Stimulated activated naive CD8-positive, alpha-beta T cell treated with anti-CD3 and anti-CD28 coated beads, Interleukin-15, amount 100 ng/mL, for 72 hours (primary cell): ENCODE measurements at regions not wholly inside any gene's neighbourhood (a gene's known extent, or its start where the extent isn't known, plus 50 kb on each side); places are given as distances from the start of the nearest gene placed in this dataset.

ENCODE experiments used
- ATAC-seq: fragments of 150-1000 bp; cut with Tn5 transposase; 2 replicates; pipeline ENCODE4 v1.10.0; 2021; ENCODE audit warnings: mild to moderate bottlenecking, moderate library complexity
- DNase-seq, 2 donors: peaks; one replicate each; pipeline ENCODE4 v3.0.0; 2021 to 2022
- H3K27ac Mint-ChIP-seq, 2 donors: one replicate each; pipeline ENCODE4 v1.8.0; 2022; ENCODE audit warnings: mild to moderate bottlenecking in 2 of 2, mixed read lengths in 2 of 2, moderate library complexity in 2 of 2
- H3K27me3 Mint-ChIP-seq: one replicate; pipeline ENCODE4 v1.8.0; 2022; ENCODE audit warnings: mixed read lengths
- H3K4me1 Mint-ChIP-seq: one replicate; pipeline ENCODE4 v1.8.0; 2022; ENCODE audit warnings: mild to moderate bottlenecking, mixed read lengths
- H3K4me3 Mint-ChIP-seq, 2 donors: one replicate each; pipeline ENCODE4 v1.8.0; 2022; ENCODE audit warnings: mild to moderate bottlenecking in 2 of 2, mixed read lengths in 2 of 2, moderate library complexity in 1 of 2
- H3K9me3 Mint-ChIP-seq, 2 donors: one replicate each; pipeline ENCODE4 v1.8.0; 2022; ENCODE audit warnings: mixed read lengths in 2 of 2

DNA sequence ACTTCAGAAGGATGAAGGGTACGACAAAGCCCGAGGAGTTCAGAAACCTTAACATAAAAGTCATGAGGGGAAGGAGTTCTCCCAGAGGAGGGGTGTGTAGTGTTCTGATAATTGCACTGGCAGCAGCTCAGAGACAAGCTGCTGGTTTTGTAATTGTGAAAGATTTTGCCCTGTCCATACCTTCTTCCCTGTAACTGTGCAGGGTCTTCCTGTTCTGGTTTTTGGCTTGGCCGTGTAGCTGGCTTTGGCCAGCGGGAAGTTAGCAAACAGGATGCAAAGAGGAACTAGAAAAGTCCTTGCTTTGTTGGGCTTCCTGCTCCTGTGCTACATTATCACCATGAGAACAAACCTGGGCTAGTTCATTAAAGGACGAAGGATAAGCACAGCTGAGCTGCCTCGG, 160.8 kb downstream of the LPIN1 start:
- DNase-seq (no peak), ATAC-seq (no peak)
- Mint-ChIP-seq H3K27ac (peak overlapping the region in 1 of 2 donors; percentile 9), H3K9me3 (peaks cover 1% of the 10 kb centered on the region in 2 donors), H3K4me3 (no peak overlapping the region), H3K27me3 (no peaks in the 10 kb centered on the region), H3K4me1 (no peaks in the 10 kb centered on the region)

DNA sequence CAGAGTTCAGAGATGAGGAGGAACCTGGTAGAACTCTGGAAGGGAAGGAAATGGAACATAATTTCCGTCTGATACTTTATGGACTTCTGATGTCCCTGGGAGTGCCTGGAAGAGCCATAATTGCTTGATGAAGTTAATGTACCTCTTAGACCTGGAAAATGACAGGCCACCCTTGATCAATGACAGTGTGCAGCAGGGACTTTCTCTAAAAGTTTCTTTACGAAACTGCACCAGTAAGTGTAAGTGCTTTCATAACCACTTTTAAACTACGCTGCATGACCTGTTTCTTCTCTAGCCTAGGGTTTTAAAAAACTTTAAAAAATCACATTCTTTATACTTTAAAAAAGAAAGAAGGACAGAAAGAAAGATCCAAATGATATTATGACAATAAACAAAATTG, 164.5 kb downstream of the LPIN1 start:
- Mint-ChIP-seq H3K27me3 (no peaks in the 10 kb centered on the region), H3K4me1 (no peaks in the 10 kb centered on the region), H3K4me3 (no peak overlapping the region), H3K27ac (no peak overlapping the region), H3K9me3 (peaks cover 8 to 18% of the 10 kb centered on the region in 2 donors)
- no peak for DNase-seq
- ATAC-seq: no peak

DNA sequence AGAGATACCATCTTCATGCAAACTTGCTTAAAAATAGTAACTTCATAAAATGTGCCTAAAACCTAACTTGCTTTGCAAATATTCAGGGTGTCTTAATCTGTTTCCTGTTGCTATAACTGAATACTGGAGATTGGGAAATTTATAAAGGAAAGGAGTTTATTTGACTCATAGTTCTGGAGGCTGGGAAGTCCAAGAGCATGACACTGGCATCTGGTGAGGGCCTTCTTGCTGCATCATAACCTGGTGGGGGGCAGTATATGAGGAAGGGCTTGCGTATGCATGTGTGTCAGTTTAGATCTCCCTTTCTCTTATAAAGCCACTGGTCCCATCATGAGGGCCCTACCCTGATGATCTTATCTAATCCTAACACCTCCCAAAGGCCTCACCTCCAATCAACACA, 166.5 kb downstream of the LPIN1 start:
- DNase-seq: no peak
- Mint-ChIP-seq H3K4me3 (no peak overlapping the region), H3K4me1 (no peaks in the 10 kb centered on the region), H3K27ac (no peak overlapping the region), H3K27me3 (peaks cover 7% of the 10 kb centered on the region), H3K9me3 (peaks cover 8 to 18% of the 10 kb centered on the region in 2 donors)
- ATAC-seq: no peak

DNA sequence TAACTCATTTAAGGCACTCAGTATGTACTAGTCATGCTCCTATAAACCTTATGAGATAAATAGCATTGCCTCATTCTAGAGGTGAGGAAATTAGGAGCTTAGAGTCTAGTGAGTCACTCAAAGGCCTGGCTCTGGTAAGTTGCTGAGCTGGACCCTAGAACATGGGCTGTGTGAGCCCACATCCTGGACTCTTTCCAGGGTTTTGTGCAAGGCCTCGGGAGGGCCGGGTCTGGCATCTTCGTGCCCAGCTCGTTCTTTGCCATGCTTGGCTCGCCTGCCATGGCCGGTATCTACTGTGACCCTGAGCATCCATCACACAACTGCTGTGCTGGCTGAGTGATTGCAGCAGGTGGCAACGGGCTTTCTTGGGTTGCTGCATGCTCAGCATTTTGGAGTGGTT, 168.0 kb downstream of the LPIN1 start:
- ATAC-seq (no peak), DNase-seq (no peak)
- peaks cover 8 to 18% of the 10 kb centered on the region in 2 donors for H3K9me3 Mint-ChIP-seq
- no peaks in the 10 kb centered on the region for H3K4me1 Mint-ChIP-seq
- H3K4me3 Mint-ChIP-seq: no peak overlapping the region
- H3K27me3 Mint-ChIP-seq: peaks cover 7% of the 10 kb centered on the region
- no peak overlapping the region for H3K27ac Mint-ChIP-seq

DNA sequence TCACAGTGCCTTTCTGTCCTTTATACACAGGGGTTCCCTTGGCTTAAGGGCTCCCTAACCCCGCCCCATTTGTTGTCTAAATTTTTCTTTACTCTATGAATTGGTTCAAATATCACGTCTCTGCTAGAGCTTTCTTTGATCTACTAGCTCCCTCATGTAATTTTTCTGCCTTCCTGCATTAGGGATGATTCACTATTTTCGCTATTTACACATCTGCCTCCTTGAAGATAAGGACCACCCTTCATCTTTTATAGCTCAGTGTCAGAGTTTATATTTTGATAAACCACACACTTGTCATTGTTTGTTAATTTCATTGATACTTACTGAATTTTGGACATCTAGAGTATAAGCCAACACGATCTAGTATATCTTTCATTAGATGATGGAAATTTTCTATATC, 169.2 kb downstream of the LPIN1 start:
- Mint-ChIP-seq H3K27me3 (peaks cover 7% of the 10 kb centered on the region), H3K9me3 (peaks cover 8 to 18% of the 10 kb centered on the region in 2 donors), H3K4me3 (no peak overlapping the region), H3K4me1 (no peaks in the 10 kb centered on the region), H3K27ac (no peak overlapping the region)
- no peak for ATAC-seq
- DNase-seq: no peak

DNA sequence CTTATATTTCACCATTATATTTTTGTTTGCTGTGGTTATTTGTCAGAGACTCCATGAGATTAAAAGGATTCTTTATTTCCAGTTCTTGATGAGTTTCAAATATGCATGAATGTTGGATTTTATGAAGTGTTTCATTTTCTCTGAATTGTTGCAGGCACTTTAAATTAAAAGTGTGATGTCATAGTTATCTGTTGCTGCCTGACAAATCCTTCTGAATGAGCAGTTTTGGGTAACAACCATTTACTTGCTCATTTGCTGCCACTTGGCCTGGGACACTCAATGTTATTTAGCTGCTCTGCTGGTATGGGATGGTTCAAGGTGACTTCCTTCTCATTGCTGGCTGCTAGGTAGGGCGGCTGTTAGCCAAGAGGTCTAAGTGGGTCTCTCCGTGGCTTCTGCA, 173.5 kb downstream of the LPIN1 start:
- Mint-ChIP-seq H3K27ac (no peak overlapping the region), H3K9me3 (no peaks in the 10 kb centered on the region), H3K27me3 (peaks cover 7% of the 10 kb centered on the region), H3K4me3 (no peak overlapping the region), H3K4me1 (no peaks in the 10 kb centered on the region)
- DNase-seq (no peak), ATAC-seq (no peak)

DNA sequence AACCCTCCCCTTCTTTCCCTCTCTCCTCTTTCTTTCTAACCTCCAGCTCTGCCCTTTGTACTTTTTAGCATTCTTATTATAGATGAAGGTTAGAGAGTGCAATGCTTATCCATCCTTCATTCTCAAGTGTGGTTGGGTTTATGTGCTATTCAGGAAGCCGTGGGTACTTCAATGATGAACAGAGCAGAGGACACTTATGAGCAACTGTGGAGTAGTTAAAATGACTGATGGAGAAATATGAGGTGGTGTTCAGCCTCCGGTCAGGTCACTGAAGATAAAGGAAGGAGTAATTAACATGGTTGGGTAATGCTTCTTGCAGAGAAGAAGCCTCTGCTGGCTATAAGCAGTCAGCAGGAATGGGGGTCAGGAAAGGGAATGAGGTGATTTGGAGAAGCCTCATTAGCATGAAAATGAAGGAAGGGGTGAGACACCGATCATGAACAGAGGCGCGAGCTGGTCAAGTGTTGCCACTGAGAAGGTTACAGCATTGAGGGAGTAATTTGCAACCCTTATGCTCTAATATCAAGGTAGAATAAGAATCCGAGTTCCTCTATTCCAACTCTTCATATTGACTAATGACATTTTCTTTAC, 174.7 kb downstream of the LPIN1 start:
- H3K27ac Mint-ChIP-seq: no peak overlapping the region
- ATAC-seq: no peak
- DNase-seq: no peak
- H3K4me1 Mint-ChIP-seq: no peaks in the 10 kb centered on the region
- H3K27me3 Mint-ChIP-seq: peaks cover 7% of the 10 kb centered on the region
- H3K9me3 Mint-ChIP-seq: no peaks in the 10 kb centered on the region
- H3K4me3 Mint-ChIP-seq: no peak overlapping the region

DNA sequence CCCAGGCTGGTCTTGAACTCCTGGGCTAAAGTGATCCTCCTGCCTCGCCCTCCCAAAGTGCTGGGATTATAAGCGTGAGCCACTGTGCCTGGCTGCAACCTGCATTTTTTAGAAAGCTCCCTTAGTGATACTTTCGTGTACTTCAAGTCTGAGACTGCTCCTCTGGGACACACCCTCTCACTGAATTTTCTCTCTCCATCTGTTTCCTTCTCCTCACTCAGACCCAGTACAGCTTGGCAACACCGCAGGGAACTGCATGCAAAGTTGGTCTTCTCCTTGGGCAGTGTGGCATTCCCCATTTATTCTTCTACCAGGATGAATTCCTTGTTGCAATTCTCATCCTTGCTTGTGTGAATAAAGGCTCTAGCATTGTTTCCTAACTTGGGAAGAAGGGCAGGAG, 175.9 kb downstream of the LPIN1 start:
- Mint-ChIP-seq H3K27ac (no peak overlapping the region), H3K9me3 (no peaks in the 10 kb centered on the region), H3K4me3 (no peak overlapping the region), H3K4me1 (no peaks in the 10 kb centered on the region), H3K27me3 (peaks cover under 1% of the 10 kb centered on the region)
- no peak for ATAC-seq
- no peak for DNase-seq

DNA sequence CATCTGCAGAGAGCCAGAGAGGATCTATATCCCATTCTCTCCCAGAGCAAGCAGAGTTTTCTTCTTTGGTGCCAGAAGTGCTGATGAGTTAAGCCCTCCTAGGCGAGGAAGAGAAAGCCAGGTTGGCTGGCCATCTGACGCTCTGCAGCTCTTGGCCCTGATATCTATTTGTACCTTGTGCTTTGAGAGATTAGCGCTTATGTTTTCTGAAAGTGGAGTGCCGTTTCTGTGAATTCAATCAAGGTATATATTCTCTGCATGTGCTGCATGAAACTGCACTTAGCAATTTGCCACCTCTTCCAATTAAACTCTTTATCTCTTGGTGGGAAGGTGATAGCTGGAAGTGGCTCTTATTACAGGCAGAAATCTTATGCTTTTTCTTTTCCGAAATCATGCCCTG, 177.5 kb downstream of the LPIN1 start:
- no peaks in the 10 kb centered on the region for H3K9me3 Mint-ChIP-seq
- peaks cover 11% of the 10 kb centered on the region for H3K27me3 Mint-ChIP-seq
- DNase-seq: no peak
- H3K4me3 Mint-ChIP-seq: no peak overlapping the region
- H3K4me1 Mint-ChIP-seq: no peaks in the 10 kb centered on the region
- H3K27ac Mint-ChIP-seq: no peak overlapping the region
- no peak for ATAC-seq

DNA sequence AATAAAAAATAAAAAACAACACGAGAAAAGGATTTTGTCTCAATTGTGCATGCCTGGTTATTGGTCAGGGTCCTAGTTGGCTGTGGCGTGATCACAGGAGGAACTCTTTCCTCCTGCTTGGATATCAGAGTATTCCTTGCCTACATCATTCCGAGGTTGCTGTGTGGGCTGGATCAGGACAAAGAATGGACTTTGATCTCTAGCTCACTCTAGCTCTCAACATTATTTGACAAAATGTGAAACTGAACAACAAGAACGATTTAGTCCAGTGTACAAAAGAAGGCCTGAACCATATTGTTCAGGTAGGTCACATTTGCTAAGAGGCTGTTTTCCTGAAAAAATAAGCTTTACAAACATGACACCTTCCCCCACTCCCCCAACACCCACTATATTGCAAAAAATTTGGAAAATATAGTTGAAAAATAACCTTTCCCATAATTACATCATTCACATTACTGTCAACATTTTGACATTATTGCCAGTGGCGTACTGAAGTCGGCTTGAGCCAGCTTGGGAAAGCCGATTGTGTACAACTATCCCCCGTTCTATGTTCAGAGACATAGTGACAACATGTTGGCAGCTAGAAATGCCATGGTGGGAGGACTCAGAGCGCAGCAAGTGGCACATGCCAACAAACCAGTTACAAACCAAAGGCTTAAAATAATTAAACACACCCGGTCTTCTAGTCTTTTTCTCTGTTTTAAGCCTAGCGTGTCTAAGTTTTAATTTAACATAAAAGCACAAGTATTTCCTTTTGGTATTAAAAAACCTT, 179.0 kb downstream of the LPIN1 start:
- Mint-ChIP-seq H3K9me3 (no peaks in the 10 kb centered on the region), H3K4me3 (no peak overlapping the region), H3K27me3 (peaks cover 11% of the 10 kb centered on the region), H3K4me1 (peaks cover 5% of the 10 kb centered on the region), H3K27ac (no peak overlapping the region)
- DNase-seq (no peak), ATAC-seq (no peak)

DNA sequence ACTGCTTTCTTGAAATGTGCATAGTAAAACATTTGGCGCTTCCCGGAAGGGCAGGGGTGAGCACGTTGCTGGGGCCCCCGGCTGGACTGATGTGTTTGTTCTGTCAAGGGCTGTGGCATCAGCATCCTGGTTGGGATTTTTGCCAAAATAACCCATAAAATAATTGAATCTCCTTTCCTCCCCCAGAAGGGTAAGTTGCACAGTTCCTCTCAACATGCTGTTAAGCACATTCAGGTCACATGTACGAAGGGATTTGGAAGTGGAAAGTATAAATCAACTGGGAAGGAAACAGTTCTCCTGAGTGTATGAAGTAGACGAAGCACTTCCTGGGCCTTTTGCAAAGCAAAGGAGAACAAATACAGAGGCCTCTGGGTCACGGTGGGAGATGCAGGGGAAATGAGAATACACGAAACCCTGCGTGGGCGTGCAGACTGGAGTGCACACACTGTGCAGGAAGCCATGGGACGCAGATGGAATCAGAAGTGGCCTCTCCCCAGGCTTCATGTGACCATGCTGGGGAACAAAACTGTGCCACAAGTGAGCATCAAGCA, 183.9 kb downstream of the LPIN1 start:
- Mint-ChIP-seq H3K27me3 (peaks cover 11% of the 10 kb centered on the region), H3K4me1 (peaks cover 7% of the 10 kb centered on the region), H3K27ac (no peak overlapping the region), H3K4me3 (no peak overlapping the region), H3K9me3 (peaks cover 0 to 13% of the 10 kb centered on the region in 2 donors)
- DNase-seq (no peak), ATAC-seq (no peak)

DNA sequence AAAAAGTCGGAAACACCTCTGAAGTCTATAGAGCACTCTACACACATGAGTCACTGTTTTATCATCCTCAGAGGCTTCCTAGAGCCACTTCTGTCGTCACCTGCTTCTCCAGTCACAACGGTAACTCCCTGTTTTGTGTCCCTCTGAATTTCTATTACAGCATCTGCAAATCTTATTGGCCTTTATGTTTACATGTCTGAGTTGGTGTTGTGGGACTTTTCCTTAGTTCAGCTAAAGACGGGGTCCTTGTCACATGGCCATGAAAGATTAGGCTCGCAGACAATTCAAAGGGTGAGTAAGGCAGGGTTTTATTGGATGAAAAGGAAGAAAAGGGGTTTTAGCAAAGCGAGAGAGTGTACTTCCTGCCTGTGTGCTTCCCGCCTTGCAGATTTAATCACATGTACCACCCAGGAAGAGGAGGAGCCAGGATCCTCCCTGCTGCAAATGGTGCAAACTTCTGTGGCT, 185.6 kb downstream of the LPIN1 start:
- H3K27ac Mint-ChIP-seq: peak overlapping the region in 1 of 2 donors; percentile 20

DNA sequence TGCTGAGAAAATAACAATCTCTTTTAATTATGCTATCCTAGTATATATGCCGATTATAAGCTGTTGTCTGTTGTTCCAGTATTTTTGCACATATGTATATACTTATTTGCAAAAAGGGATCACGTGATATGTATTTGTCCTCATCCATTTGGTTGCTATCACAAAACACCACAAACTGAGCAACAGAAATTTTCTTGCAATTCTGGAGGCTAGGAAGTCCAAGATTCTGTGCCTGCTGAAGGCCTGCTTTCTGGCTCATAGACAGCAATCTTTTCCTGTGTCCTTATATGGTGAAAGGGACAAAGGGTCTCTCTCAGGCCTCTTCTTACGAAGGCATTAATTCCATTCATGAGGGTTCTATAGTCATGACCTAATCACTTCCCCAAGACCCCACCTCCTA, 186.5 kb downstream of the LPIN1 start:
- H3K9me3 Mint-ChIP-seq: peaks cover 0 to 13% of the 10 kb centered on the region in 2 donors
- DNase-seq: no peak
- H3K27me3 Mint-ChIP-seq: peaks cover 4% of the 10 kb centered on the region
- ATAC-seq: no peak
- peaks cover 7% of the 10 kb centered on the region for H3K4me1 Mint-ChIP-seq
- no peak overlapping the region for H3K4me3 Mint-ChIP-seq
- no peak overlapping the region for H3K27ac Mint-ChIP-seq

More for the DNA sequence above, 185.6 kb downstream of the LPIN1 start:
- Mint-ChIP-seq H3K4me1 (peaks cover 7% of the 10 kb centered on the region), H3K9me3 (peaks cover 0 to 13% of the 10 kb centered on the region in 2 donors), H3K4me3 (no peak overlapping the region), H3K27me3 (peaks cover 11% of the 10 kb centered on the region)
- no peak for DNase-seq
- ATAC-seq: no peak

DNA sequence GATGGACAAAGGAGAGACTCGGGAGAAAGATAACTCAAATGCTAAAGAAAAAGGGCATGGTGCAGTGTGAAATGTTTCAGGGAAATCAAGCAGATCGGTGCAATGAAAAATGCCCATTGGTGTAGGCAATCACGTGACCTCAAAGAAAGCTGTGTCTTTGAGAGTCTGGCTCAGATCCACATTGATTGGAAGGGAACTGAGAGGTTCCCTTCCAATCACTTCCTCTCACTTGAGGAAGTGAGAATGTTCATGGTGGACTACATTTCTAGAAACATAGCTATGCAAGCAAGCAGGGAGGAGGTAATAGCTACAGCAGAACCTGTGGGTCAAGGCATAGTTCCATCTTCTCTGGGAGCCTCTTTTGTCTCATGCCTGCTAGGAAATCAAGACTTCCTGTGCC, 187.4 kb downstream of the LPIN1 start:
- DNase-seq: no peak
- ATAC-seq: no peak
- Mint-ChIP-seq H3K4me1 (peaks cover 7% of the 10 kb centered on the region), H3K9me3 (peaks cover 0 to 13% of the 10 kb centered on the region in 2 donors), H3K4me3 (no peak overlapping the region), H3K27me3 (no peaks in the 10 kb centered on the region), H3K27ac (peak overlapping the region in 1 of 2 donors; percentile 34)

DNA sequence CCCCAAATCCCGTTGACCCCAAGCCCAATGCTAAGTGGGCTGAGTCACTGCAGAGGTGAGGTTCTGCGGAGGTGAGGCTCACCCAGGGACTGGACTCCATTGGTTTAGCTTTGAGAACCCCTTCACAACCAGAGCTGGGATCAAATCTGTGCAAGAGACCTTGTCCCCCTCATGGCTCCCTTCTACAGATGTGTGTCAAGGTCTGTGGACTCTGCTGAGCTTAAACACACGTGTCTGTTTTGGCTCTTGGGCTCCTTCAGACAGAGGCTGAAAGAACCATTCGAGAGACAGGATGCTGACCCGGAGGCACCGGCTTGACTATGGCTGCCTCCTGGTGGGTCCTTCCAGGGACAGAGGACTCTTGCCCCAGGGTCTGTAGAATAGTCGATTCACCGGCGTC, 190.3 kb downstream of the LPIN1 start:
- Mint-ChIP-seq H3K27me3 (no peaks in the 10 kb centered on the region), H3K27ac (no peak overlapping the region), H3K4me1 (no peaks in the 10 kb centered on the region), H3K4me3 (no peak overlapping the region), H3K9me3 (peaks cover 0 to 11% of the 10 kb centered on the region in 2 donors)
- no peak for DNase-seq
- no peak for ATAC-seq

DNA sequence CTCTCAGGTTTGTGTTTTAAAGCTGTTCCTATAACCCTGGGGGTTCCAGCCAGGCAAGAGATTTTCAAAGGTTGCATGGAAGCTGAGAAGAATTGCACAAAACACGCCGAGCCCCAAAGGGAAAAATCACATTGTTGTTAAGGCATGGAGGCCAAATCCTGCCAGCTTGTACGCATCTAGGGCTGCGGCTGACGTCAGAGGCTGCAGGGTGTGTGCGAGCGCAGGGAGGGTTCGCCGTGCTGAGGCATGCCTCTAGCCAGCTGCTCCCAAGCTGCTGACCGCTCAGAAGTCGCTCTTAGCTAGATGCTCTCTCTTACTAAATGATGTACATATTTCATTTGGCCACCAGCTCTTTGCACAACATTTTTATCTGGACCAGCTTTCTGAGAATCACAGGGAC, 191.8 kb downstream of the LPIN1 start:
- no peak overlapping the region for H3K4me3 Mint-ChIP-seq
- no peak for DNase-seq
- peaks cover 0 to 5% of the 10 kb centered on the region in 2 donors for H3K9me3 Mint-ChIP-seq
- no peak for ATAC-seq
- H3K27me3 Mint-ChIP-seq: peaks cover 8% of the 10 kb centered on the region
- no peak overlapping the region for H3K27ac Mint-ChIP-seq
- no peaks in the 10 kb centered on the region for H3K4me1 Mint-ChIP-seq
